Spleen (tissue), 7 donors: ENCODE measurements at regions not wholly inside any gene's neighbourhood (a gene's known extent, or its start where the extent isn't known, plus 50 kb on each side); places are given as distances from the start of the nearest gene placed in this dataset.

ENCODE experiments used
- CTCF ChIP-seq, 11 experiments: fragments of 200-600 bp in 7 of 11; fragments of 450-650 bp in 4 of 11; sonication (generic) in 4 of 11; IDR thresholded peaks in 8 of 11; conservative IDR thresholded peaks in 3 of 11; 1 replicate in 7 of 11; 2 replicates in 4 of 11; pipeline versions ENCODE4 v1.4.0 to v1.8.0; 2016 to 2021; ENCODE audit warnings: antibody characterized with exemption in 11 of 11, inconsistent platforms in 4 of 11, mild to moderate bottlenecking in 1 of 11
- POLR2A ChIP-seq, 3 donors: fragments of 450-650 bp; IDR thresholded peaks; one replicate each; pipeline ENCODE4 v1.5.1; 2017; ENCODE audit warnings: antibody characterized with exemption in 3 of 3, mild to moderate bottlenecking in 1 of 3
- donor health status: DM: no; HTN: no; CAD: no; lungs with moderate emphysema.
- donor health status: DM: no; HTN: no; CAD: no.
- donor health status: DM: no; HTN: no; CAD: no.

- TF ChIP-seq POLR2A (IDR thresholded peaks at IDR 0.05) (no peak), CTCF (IDR thresholded peaks at IDR 0.05 in 8 of 11, conservative IDR thresholded peaks at IDR 0.05 in 3 of 11) (no peak)
These were observed 66.8 kb upstream of the WDR75 start for GRCh38 chr2:189374481-189374880.
